ENCODE measurements at regions not wholly inside any gene's neighbourhood (a gene's known extent, or its start where the extent isn't known, plus 50 kb on each side); places are given as distances from the start of the nearest gene placed in this dataset.

- Mint-ChIP-seq H3K4me3 (no peak overlapping the region), H3K4me1 (no peaks in the 10 kb centered on the region), H3K36me3 (ENCODE audit: low read depth) (no peaks in the 10 kb centered on the region), H3K27ac (no peak overlapping the region), H3K27me3 (ENCODE audit: insufficient read depth, low read depth, poor library complexity) (peaks cover 3% of the 10 kb centered on the region), H3K9me3 (peaks cover 10% of the 10 kb centered on the region; the same call in 2 of the 3 replicates)
- no peak overlapping the region for H3K4me3 ChIP-seq
- no peaks in the 10 kb centered on the region for H3K27me3 ChIP-seq (ENCODE audit: insufficient read depth)
- H3K4me1 ChIP-seq (ENCODE audit: insufficient read depth), result no peaks in the 10 kb centered on the region
- H3K79me2 ChIP-seq (replicated peaks; ENCODE audit: insufficient read depth), result no peaks in the 10 kb centered on the region
- no peak overlapping the region for H3K4me2 ChIP-seq
- H3F3A ChIP-seq (replicated peaks; ENCODE audit: low read depth), result no peaks in the 10 kb centered on the region
- H3K36me3 ChIP-seq (ENCODE audit: insufficient read depth), result no peaks in the 10 kb centered on the region; the same call in 1 of the 2 replicates
- H4K20me1 ChIP-seq (replicated peaks; ENCODE audit: insufficient read depth), result no peaks in the 10 kb centered on the region
- H2AFZ ChIP-seq, result no peak overlapping the region
- ATAC-seq, result no peak
- TF ChIP-seq POLR2AphosphoS5 (IDR thresholded peaks at IDR 0.05; ENCODE audit: low read depth), result no peak
- no peak for TF ChIP-seq CREB1 (CRISPR knock-in tag; IDR thresholded peaks at IDR 0.05; ENCODE audit: low read depth)
- no peak for TF ChIP-seq ZNF462 (CRISPR knock-in tag; IDR thresholded peaks at IDR 0.05)
- no peak for TF ChIP-seq EZH2 (IDR thresholded peaks at IDR 0.05; ENCODE audit: low read depth, unreplicated experiment)
- no peak for TF ChIP-seq ZNF114 (CRISPR knock-in tag; IDR thresholded peaks at IDR 0.05)
- no peak for TF ChIP-seq ETS1 (IDR thresholded peaks at IDR 0.05)
- TF ChIP-seq EZH2phosphoT487 (IDR thresholded peaks at IDR 0.05; ENCODE audit: unreplicated experiment), result no peak
- TF ChIP-seq ZNF331 (CRISPR knock-in tag; IDR thresholded peaks at IDR 0.05; ENCODE audit: low read depth), result no peak
- TF ChIP-seq, protein P1, sequence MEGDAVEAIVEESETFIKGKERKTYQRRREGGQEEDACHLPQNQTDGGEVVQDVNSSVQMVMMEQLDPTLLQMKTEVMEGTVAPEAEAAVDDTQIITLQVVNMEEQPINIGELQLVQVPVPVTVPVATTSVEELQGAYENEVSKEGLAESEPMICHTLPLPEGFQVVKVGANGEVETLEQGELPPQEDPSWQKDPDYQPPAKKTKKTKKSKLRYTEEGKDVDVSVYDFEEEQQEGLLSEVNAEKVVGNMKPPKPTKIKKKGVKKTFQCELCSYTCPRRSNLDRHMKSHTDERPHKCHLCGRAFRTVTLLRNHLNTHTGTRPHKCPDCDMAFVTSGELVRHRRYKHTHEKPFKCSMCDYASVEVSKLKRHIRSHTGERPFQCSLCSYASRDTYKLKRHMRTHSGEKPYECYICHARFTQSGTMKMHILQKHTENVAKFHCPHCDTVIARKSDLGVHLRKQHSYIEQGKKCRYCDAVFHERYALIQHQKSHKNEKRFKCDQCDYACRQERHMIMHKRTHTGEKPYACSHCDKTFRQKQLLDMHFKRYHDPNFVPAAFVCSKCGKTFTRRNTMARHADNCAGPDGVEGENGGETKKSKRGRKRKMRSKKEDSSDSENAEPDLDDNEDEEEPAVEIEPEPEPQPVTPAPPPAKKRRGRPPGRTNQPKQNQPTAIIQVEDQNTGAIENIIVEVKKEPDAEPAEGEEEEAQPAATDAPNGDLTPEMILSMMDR (conservative IDR thresholded peaks at IDR 0.05; ENCODE audit: low read depth in 2 of 2), result no peak
- TF ChIP-seq STAT1 (IDR thresholded peaks at IDR 0.05; ENCODE audit: unreplicated experiment), result no peak
- TF ChIP-seq NANOG (IDR thresholded peaks at IDR 0.05; ENCODE audit: borderline replicate concordance), result no peak
- TF ChIP-seq, protein P2, sequence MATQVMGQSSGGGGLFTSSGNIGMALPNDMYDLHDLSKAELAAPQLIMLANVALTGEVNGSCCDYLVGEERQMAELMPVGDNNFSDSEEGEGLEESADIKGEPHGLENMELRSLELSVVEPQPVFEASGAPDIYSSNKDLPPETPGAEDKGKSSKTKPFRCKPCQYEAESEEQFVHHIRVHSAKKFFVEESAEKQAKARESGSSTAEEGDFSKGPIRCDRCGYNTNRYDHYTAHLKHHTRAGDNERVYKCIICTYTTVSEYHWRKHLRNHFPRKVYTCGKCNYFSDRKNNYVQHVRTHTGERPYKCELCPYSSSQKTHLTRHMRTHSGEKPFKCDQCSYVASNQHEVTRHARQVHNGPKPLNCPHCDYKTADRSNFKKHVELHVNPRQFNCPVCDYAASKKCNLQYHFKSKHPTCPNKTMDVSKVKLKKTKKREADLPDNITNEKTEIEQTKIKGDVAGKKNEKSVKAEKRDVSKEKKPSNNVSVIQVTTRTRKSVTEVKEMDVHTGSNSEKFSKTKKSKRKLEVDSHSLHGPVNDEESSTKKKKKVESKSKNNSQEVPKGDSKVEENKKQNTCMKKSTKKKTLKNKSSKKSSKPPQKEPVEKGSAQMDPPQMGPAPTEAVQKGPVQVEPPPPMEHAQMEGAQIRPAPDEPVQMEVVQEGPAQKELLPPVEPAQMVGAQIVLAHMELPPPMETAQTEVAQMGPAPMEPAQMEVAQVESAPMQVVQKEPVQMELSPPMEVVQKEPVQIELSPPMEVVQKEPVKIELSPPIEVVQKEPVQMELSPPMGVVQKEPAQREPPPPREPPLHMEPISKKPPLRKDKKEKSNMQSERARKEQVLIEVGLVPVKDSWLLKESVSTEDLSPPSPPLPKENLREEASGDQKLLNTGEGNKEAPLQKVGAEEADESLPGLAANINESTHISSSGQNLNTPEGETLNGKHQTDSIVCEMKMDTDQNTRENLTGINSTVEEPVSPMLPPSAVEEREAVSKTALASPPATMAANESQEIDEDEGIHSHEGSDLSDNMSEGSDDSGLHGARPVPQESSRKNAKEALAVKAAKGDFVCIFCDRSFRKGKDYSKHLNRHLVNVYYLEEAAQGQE (IDR thresholded peaks at IDR 0.05; ENCODE audit: unreplicated experiment), result no peak
- no peak for TF ChIP-seq JUNB (IDR thresholded peaks at IDR 0.05; ENCODE audit: unreplicated experiment)
- H3K9me2 ChIP-seq (ENCODE audit: insufficient read depth), result peaks cover 5% of the 10 kb centered on the region
- H3K27ac ChIP-seq (ENCODE audit: low read depth), result no peak overlapping the region
- DNase-seq (ENCODE audit: low spot score), result no peak
Measured at GRCh38 chr5:33115467-33115866, 325.3 kb upstream of the TARS1 start.

Measured in GM23338 (cell line).